ENCODE measurements at regions not wholly inside any gene's neighbourhood (a gene's known extent, or its start where the extent isn't known, plus 50 kb on each side); places are given as distances from the start of the nearest gene placed in this dataset.

DNA sequence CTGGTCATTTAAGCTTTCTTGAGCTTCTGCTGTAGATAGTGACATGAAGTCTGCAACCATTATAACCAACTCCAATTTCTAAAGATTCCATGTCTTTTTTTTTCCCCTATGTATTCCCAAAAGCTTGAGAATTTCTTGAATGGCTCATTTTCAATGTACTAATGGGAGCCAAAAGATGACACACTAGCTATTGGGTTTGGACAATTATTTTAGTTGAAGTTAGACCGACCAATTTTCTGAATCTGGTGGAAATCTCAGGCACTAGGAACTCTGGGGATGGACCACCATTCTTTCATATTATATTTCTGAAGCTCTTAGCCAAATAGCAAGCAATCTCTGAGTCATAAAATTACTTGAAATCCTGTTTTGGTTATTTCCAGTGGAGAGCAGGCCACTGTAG, 617.4 kb upstream of the ADAMTS5 start:
- TF ChIP-seq POLR2A (IDR thresholded peaks at IDR 0.05; ENCODE audit: low read length) (no peak), GATA1 (IDR thresholded peaks at IDR 0.05; ENCODE audit: low read depth, low read length) (no peak)
